Left cardiac atrium (tissue), 4 donors: ENCODE measurements at regions not wholly inside any gene's neighbourhood (a gene's known extent, or its start where the extent isn't known, plus 50 kb on each side); places are given as distances from the start of the nearest gene placed in this dataset.
A peak's percentile ranks its signal among the peaks of the same experiment; 100 is the strongest.

Source experiments
- ATAC-seq, 2 donors: fragments of 200-7000 bp; cut with Tn5 transposase; one replicate each; pipeline ENCODE4 v1.9.1; 2020; ENCODE audit warnings: mild to moderate bottlenecking in 2 of 2, moderate library complexity in 2 of 2
- DNase-seq: peaks from one replicate; pipeline ENCODE4 v3.0.0-alpha.2; 2020
- intact Hi-C, 2 donors: fragments of 100-400 bp; cut with DNase I; formaldehyde crosslinking; loops; one replicate each; pipeline versions ENCODE4 v1.14.1 to v1.15.1; 2022 to 2023
- donor health status: DM: no; HTN: yes; CAD: no.
- donor health status: DM: no; HTN: yes; CAD: no; lungs with severe emphysema.
- donor health status: DM: yes; HTN: yes; CAD: no.
- donor health status: Dilated cardiomyopathy.

- ATAC-seq (no peak), DNase-seq (no peak)
- intact Hi-C loops, result no loop called here
Observed at GRCh38 chr20:57946559-57947315, 236.9 kb upstream of the PMEPA1 start.

GRCh38 chr20:57944988-57945387 lies 235.2 kb upstream of the PMEPA1 start:
- intact Hi-C loops, result no loop called here
- ATAC-seq, result no peak
- no peak for DNase-seq

GRCh38 chr20:57943950-57944349 lies 234.1 kb upstream of the PMEPA1 start:
- DNase-seq (no peak), ATAC-seq (no peak)
- intact Hi-C loops, result no loop called here

GRCh38 chr20:57943291-57943690 lies 233.5 kb upstream of the PMEPA1 start:
- intact Hi-C loops, result no loop called here
- no peak for DNase-seq
- no peak for ATAC-seq

GRCh38 chr20:57941604-57942381 lies 232.0 kb upstream of the PMEPA1 start:
- intact Hi-C loops, result no loop called here
- ATAC-seq (peak in 1 of 2 donors; percentile 42), DNase-seq (no peak)

- intact Hi-C loops, result no loop called here
- DNase-seq (no peak), ATAC-seq (peak in 1 of 2 donors; percentile 13)
Observed at GRCh38 chr20:57940868-57941522, 231.2 kb upstream of the PMEPA1 start.

- no peak for ATAC-seq
- intact Hi-C loops, result no loop called here
- no peak for DNase-seq
Observed at GRCh38 chr20:57940376-57940775, 230.6 kb upstream of the PMEPA1 start.

- no peak for ATAC-seq
Observed at GRCh38 chr20:57939499-57939898, 229.7 kb upstream of the PMEPA1 start.

GRCh38 chr20:57938158-57939108 lies 228.6 kb upstream of the PMEPA1 start:
- DNase-seq, result peak; percentile 47
- intact Hi-C loops, result no loop called here
- ATAC-seq, result peak in 1 of 2 donors; percentile 73

More at GRCh38 chr20:57939499-57939898, 229.7 kb upstream of the PMEPA1 start:
- intact Hi-C loops, result no loop called here
- DNase-seq, result no peak

GRCh38 chr20:57936636-57937385 lies 227.0 kb upstream of the PMEPA1 start:
- DNase-seq (no peak), ATAC-seq (no peak)
- intact Hi-C loops, result no loop called here

GRCh38 chr20:57934913-57935312 lies 225.1 kb upstream of the PMEPA1 start:
- DNase-seq, result no peak
- ATAC-seq, result no peak
- intact Hi-C loops, result no loop called here

- ATAC-seq (peak in 1 of 2 donors; percentile 11), DNase-seq (no peak)
- intact Hi-C loops, result no loop called here
Observed at GRCh38 chr20:57934007-57934805, 224.4 kb upstream of the PMEPA1 start.

GRCh38 chr20:57932227-57932864 lies 222.5 kb upstream of the PMEPA1 start:
- intact Hi-C loops, result no loop called here
- no peak for DNase-seq
- no peak for ATAC-seq

GRCh38 chr20:57930351-57930750 lies 220.5 kb upstream of the PMEPA1 start:
- ATAC-seq (no peak), DNase-seq (no peak)
- intact Hi-C loops, result no loop called here

- peak in 1 of 2 donors; percentile 84 for ATAC-seq
Observed at GRCh38 chr20:57928181-57928967, 218.6 kb upstream of the PMEPA1 start.

GRCh38 chr20:57927376-57927775 lies 217.6 kb upstream of the PMEPA1 start:
- ATAC-seq (no peak), DNase-seq (no peak)
- intact Hi-C loops, result no loop called here

More at GRCh38 chr20:57928181-57928967, 218.6 kb upstream of the PMEPA1 start:
- intact Hi-C loops, result no loop called here
- no peak for DNase-seq
